ENCODE measurements at regions not wholly inside any gene's neighbourhood (a gene's known extent, or its start where the extent isn't known, plus 50 kb on each side); places are given as distances from the start of the nearest gene placed in this dataset.

- no peaks in the 10 kb centered on the region for H3K36me3 ChIP-seq
- intact Hi-C loops (cut with DNase I): no loop called here
- DNase-seq: no peak
Observed at GRCh38 chr4:148857973-148858534, 415.8 kb upstream of the NR3C2 start.

GRCh38 chr4:148857239-148857972 lies 415.2 kb upstream of the NR3C2 start:
- Histone ChIP-seq H3K27me3 (no peaks in the 10 kb centered on the region), H3K4me3 (no peak overlapping the region), H3K9me3 (peaks cover 0 to 20% of the 10 kb centered on the region in 2 donors), H3K27ac (no peak overlapping the region), H3K4me1 (no peaks in the 10 kb centered on the region), H3K36me3 (no peaks in the 10 kb centered on the region)
- intact Hi-C loops (cut with DNase I): no loop called here
- ATAC-seq: peak; percentile 41
- TF ChIP-seq CTCF (IDR thresholded peaks at IDR 0.05): no peak
- no peak for DNase-seq

More at GRCh38 chr4:148857973-148858534, 415.8 kb upstream of the NR3C2 start:
- H3K27ac ChIP-seq: no peak overlapping the region
- H3K4me1 ChIP-seq: no peaks in the 10 kb centered on the region
- no peak overlapping the region for H3K4me3 ChIP-seq
- ATAC-seq: no peak
- no peaks in the 10 kb centered on the region for H3K27me3 ChIP-seq
- peaks cover 0 to 20% of the 10 kb centered on the region in 2 donors for H3K9me3 ChIP-seq
- no peak for TF ChIP-seq CTCF (IDR thresholded peaks at IDR 0.05)

GRCh38 chr4:148854203-148854602 lies 412.0 kb upstream of the NR3C2 start:
- TF ChIP-seq CTCF (IDR thresholded peaks at IDR 0.05): no peak
- no peaks in the 10 kb centered on the region for H3K27me3 ChIP-seq
- ATAC-seq (peak; percentile 13), DNase-seq (no peak)
- H3K27ac ChIP-seq: no peak overlapping the region
- peaks cover 0 to 20% of the 10 kb centered on the region in 2 donors for H3K9me3 ChIP-seq
- H3K4me3 ChIP-seq: no peak overlapping the region
- no peaks in the 10 kb centered on the region for H3K36me3 ChIP-seq
- intact Hi-C loops (cut with DNase I): no loop called here
- no peaks in the 10 kb centered on the region for H3K4me1 ChIP-seq

GRCh38 chr4:148852092-148852699 lies 410.0 kb upstream of the NR3C2 start:
- Histone ChIP-seq H3K36me3 (no peaks in the 10 kb centered on the region), H3K4me1 (no peaks in the 10 kb centered on the region), H3K9me3 (peaks cover 0 to 20% of the 10 kb centered on the region in 2 donors), H3K4me3 (no peak overlapping the region), H3K27me3 (no peaks in the 10 kb centered on the region), H3K27ac (no peak overlapping the region)
- TF ChIP-seq CTCF (IDR thresholded peaks at IDR 0.05): no peak
- no peak for DNase-seq
- ATAC-seq: no peak
- intact Hi-C loops (cut with DNase I): no loop called here

GRCh38 chr4:148850257-148850995 lies 408.2 kb upstream of the NR3C2 start:
- ATAC-seq (peak; percentile 88), DNase-seq (peak in 1 of 4 donors; percentile 10)
- TF ChIP-seq CTCF (IDR thresholded peaks at IDR 0.05): no peak

More at GRCh38 chr4:148850257-148850995, 408.2 kb upstream of the NR3C2 start:
- H3K4me3 ChIP-seq: no peak overlapping the region
- intact Hi-C loops (cut with DNase I): no loop called here
- no peaks in the 10 kb centered on the region for H3K27me3 ChIP-seq
- peaks cover 0 to 9% of the 10 kb centered on the region in 2 donors for H3K9me3 ChIP-seq
- H3K36me3 ChIP-seq: no peaks in the 10 kb centered on the region
- no peak overlapping the region for H3K27ac ChIP-seq
- no peaks in the 10 kb centered on the region for H3K4me1 ChIP-seq
